T-helper 1 cell treated with Interleukin-12 subunit alpha and Interleukin-12 subunit beta and Interleukin-4 antibody, amounts not matched to agents 30 ng/mL and 1 ng/mL, for 36 hours (primary cell): ENCODE measurements at regions not wholly inside any gene's neighbourhood (a gene's known extent, or its start where the extent isn't known, plus 50 kb on each side); places are given as distances from the start of the nearest gene placed in this dataset.

Source experiments
- intact Hi-C: fragments of 100-400 bp; cut with micrococcal nuclease; formaldehyde crosslinking; loops from one replicate; pipeline ENCODE4 v1.15.1; 2024

DNA sequence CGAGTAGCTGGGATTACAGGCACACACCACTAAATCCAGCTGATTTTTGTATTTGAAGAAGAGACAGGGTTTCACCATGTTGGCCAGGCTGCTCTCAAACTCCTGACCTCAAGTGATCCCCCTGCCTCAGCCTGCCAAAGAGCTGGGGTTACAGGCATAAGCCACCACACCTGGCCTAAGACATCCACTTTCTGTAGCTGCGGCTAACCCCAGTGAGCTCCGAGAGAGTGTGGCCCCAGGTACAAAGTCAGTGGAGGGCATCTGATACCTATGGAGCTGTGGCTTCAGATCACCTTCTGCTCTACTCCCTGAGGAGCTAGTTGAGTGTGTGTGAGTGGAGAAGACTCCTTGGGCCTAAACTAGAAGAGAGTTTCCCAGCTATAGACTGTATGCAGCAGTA, 189.3 kb upstream of the TSC22D2 start:
- intact Hi-C loops, result no loop called here

DNA sequence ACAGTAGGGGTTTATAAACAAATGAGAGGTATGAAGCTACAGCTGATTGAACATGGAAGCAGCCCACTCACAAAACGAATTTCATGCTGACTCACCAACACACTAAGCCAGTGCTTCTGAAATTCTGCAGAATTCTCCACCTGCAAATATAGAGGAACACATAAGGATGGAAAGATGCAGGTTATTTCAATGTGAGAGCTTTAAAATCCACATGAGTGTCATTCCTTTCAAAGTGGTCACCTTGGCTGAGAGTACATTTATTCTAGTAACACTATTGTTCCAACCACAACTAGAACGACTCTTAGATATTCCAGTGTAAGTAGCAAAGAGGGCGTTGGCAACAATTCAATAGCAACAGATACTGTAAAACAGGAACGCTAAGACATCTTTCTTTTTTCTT, 189.9 kb upstream of the TSC22D2 start:
- intact Hi-C loops, result no loop called here

DNA sequence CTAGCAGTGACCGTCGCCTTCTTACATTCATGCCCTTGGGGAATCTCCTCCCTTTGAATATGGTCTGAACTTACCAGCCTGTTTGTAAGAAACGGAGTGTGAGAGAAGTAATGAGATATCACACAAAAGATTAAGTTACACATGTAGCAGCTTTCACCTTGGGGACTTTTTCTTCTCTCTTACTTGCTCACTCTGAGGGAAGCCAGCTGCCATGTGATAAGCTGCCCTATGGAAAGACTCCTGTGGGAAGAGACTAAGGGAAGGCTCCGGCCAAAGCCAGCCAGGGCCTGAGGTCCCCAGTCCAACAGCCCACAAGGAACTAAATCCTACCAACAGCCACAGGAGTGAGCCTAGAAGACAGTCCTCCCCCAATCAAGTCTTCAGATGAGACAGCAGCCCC, 190.4 kb upstream of the TSC22D2 start:
- intact Hi-C loops, result no loop called here

DNA sequence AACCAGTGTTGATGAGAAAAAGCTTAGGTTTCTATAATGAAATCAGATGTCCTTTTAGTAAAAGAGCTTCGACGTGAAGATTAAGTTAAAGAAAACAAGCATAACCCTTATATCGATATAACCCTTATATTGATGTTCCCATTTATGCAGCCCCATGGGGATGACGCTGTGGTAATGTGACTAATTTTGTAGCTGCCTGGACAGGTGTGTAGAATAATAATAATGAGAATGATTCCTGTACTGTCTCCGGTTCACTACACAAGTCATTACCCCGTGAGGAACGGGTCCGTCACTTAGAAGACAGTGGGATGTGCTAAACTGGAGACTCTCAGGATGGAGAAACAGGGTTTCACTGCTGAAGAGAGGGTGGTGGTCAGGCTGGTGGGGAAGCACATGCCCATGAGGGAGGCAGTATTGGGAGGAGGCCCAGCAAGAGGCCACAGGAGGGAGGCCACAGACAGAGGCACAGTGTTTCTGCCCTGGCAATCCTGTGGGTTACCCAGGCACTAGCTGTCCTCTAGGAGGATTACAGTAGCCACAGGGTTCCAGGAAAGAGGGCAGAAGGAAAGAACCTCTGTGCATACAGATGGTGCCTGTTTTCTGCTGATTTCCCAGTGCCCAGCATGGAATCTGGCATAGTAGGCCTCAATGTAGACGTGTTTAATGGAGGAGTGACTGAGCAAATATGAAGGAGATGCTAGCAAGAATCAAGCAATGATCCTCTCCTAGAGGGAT, 191.1 kb upstream of the TSC22D2 start:
- intact Hi-C loops, result no loop called here

DNA sequence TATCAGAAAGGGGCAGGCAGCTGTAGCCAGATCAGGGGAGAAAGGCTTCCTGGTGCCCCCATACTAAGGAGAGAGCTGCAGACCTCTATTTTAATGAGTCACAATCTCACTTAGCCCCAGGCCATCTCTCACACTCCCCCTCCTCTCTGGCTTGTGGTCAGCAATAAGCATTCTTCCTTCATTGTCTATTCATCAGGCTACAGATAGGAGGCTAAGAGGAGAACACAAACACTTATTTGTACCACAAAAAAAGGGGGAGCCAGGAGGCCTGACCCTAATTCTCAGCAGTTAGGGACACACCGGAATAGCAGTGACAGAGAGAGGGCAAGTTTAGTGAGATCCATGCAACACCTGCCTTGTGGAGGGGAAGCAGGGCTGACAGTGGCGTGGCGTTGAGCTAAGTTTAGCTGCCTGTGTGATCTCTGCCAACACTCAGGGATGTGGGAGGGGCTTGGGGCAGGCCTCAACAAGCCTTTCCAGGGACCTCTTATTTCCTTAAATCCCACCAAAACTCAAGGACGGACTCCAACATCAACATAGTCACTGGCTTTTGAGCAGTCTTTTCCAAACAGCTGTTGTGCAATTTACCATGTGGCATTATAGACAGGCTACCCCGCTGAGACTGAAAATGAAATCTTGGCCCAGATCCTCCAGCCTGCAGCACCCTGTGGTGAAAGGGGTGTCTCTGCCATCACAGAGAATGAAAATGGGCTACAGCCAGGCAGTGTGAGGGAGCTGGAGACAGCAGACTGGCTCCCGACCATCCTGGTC, 191.9 kb upstream of the TSC22D2 start:
- intact Hi-C loops, result no loop called here

DNA sequence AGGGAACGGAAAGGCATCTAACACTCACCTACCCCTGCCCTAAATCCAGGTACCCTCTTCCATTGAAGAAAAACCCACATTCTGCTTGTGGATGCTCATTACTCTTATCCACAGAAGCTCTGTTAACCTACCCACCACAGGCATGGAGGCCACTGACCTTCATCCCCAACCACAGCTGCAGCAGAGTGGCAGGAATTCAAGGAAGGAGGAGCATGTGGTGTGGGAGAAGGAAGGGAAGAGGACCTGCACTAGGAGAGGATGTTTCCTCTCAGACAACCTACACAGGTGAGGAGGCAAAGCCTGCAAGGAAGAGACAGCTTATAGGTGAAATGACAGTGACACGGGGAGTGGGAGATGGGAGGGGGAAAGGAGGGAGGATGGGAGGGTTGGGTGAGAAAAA, 192.5 kb upstream of the TSC22D2 start:
- intact Hi-C loops, result no loop called here

DNA sequence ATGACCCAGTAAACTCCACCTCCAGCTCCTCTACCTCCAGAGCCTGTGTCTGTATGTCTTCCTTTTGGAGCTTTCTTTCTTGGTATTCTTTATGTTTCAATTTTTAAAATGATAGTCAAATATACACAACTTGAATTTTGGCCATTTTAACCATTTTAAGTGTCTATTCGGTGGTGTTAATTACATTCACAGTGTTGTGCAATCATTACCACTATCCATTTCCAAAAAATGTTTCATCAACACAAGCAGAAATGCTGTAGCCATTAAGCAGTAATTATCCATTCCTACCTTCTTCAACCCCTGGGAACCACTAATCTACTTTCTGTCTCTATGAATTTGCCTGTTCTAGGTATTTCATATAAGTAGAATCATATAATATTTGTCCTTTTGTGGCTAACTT, 194.5 kb upstream of the TSC22D2 start:
- intact Hi-C loops, result no loop called here

DNA sequence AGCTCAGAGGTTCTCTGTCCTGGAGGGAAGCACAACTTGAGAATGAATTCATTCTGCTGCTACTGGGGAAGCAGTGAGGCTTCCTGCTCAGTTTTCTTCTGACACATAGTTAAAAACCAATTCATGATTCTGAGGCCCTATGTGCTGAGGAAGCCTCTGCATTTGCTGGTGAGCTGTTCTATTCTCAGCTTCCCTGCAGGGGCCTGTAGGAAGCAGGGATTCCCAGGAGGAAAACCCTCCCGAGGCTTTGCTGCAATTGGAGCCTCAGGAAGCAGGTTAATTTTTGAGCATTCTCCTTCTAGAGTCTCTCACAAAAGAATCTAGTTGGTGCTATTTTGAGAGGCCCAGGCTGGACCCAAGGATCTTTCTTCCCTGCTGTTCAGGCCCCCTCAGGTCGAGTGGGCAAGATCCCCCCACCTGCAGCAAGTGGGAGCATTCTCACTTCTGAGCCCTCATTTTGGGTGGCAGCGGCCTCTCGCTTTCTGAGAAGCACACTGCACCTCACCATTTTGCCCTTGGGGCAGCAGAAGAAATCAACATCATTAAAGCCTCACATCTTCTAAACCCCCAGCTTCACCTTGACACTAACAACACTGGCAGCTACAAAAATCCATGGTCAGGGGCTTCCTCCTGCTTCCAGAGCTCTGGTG, 197.5 kb upstream of the TSC22D2 start:
- intact Hi-C loops, result no loop called here

DNA sequence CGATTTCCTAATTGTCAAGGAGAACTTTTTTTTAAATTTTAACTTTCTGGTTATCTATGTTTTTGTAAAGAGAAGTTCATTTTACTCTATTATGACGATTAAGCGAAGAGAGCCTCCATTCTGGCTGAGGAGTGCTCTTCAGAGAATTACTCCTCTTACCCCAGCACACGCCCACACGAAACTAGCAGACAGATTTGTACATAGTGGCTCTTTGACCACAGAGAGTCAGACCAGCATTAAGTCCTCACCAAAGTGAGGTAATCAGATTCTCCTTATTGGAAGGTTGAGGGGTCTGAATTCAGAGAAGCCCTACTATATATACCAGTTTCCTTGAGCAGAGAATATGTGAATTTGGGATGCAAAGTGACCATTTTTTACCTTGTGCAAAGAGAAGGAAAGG, 204.8 kb upstream of the TSC22D2 start:
- intact Hi-C loops, result no loop called here

DNA sequence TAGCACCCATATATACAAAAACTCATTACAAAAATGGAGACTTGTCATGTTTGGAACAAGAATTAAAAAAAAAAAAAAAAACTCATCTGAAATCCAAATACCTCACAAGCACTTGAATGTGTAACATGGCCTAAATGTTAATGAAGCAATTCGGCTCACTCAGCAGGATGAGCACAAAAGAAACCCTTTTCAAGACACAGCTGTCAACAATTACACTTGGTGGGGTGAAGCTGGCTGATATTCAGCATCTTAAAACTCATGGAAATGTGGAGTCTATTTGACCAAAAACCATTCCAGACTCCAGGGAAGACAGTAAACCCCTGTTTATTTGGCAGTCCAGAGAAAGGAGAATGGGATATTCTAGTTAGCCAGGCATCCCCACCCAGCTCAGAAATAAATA, 205.4 kb upstream of the TSC22D2 start:
- intact Hi-C loops, result no loop called here

DNA sequence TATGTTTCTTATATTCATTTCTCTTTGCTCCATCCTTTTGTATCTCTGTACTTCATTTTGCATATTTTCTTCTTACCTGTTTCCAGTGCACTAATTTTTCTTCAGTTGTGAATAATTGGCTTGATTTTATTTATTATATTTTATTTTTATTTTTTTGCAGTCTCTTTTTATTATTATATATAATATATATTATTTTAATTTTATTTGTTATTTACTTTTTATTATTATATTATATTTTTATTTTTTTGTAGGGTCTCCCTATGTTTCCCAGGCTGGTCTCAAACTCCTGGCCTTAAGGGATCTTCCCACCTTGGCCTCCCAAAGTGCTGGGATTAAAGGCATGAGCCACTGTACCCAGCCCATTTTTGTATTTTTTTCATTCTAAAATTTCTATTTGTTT, 213.1 kb upstream of the TSC22D2 start:
- intact Hi-C loops, result no loop called here

DNA sequence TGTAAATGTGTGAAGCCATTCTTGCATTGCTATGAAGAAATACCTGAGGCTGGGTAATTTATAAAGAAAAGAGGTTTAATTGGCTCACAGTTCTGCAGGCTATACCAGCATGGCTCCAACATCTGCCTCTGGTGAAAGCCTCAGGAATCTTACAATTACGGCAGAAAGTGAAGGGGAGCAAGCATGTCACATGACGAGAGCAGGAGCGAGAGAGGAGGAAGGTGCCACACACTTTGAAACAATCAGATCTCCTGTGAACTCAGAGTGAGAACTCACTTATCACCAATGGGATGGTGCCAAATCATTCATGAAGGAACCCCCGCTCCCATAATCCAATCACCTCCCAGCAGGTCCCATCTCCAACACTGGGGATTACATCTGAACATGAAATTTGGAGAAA, 213.6 kb upstream of the TSC22D2 start:
- intact Hi-C loops, result no loop called here

DNA sequence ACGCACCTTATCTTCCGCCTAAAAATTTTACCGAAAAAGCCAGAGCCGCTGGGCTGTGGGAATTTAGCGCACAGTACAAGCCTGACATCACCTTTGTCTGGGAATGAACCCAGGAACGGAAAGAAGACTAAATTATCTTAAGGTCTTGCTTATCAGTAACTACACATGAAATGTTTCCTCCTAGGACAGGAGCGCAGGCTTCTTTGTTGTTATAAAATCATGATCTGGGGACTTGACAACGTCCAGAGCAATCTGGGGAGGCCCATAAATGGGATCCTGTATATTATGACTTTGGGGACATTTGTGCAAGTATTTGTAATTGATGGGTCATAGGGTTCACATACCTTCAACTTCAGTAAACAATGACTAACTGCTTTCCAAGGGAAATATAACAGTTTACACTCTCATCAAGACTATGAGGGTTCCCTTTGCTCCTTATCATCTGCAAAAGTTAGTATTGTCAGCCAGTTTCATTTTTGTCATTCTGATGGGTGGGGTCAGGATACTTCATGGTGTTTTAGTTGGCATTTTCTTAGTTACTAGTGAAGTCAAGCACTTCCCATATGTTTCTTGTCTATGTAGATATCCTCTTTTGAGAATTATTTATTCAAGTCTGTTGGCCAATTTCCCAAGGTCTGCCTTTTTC, 213.9 kb upstream of the PFN2 start:
- intact Hi-C loops, result loop anchor here (1.0 to 5.0 kb wide), 4 partner anchors 217 to 417 kb away; partner anchors contain the start of gene RNF13

DNA sequence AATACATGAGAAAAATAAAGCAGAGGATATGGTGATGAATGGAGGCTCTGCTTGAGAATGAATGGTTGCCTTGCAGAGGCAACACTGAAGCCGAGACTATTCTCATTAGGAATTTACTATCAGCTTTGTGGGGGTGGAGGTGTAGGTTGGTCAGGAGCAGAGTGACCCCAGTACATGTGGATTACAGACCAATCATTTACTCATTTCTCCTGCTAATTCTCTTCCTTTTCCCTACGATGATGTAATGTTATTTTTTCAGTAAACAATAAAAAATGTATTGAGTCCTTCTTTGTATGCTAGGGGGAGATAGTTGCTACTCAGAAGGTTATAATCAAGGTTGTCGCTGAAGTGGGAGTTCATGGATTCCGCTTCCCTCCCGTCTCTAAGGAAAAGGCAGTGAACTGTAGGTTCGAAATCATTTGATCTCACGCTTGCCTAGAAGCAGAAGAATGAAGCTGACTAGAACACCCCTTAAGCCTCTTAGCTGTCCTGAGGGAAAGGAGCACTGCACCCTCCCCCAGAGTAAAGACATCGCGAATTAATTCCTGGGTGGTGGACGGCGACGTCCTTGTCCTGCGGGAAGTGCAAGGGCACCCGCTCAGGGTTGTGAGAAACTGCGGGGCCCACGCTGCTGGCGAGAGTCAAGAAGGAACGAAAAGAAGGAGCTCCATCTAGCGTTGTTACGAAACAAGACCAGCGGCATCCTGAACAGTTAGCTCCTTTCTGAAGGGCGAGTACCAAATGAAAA, 213.2 kb upstream of the PFN2 start:
- intact Hi-C loops, result loop anchor here (1.0 to 5.0 kb wide), 4 partner anchors 217 to 417 kb away; partner anchors contain the start of gene RNF13

DNA sequence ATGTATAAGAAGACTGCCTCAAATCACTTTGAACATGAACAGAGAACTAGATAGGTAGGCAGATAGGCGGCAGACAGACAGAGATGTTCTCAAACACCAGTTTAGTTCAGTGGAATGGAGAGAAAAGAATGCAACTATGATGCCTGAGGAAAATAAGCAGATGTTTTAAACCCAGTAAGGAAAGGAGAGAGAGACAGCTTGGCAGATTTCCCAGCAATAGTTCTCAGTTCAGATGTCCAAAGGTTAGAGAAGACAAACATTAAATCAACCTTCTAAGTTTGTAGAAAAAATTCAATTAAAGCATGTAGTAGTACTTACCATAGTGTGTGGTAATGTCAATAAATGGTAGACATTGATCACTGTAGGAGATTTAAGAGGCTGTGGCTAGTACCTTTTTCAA, 209.6 kb upstream of the PFN2 start:
- intact Hi-C loops, result loop anchor here (5.0 kb wide), 2 partner anchors 368 to 413 kb away; partner anchors contain the start of gene RNF13

DNA sequence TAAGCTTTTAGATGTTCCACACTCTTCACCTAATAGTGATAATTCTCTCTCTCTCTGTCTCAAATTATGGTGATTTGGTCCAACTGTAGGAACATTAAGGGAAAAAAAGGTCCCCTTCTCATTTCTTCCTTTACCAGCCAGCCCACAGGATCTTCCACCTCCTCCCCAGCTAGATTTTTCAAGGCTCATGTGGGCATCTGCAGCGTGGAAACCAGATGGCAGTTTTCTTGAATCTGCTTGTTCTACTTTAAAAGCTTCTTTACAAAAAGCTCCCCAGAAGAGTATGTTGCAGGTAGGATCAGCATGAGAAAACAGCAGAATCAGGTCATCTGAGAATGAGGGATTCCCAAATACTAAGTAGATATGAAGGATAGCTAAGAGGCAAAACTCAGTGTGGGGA, 208.6 kb upstream of the PFN2 start:
- intact Hi-C loops, result no loop called here

DNA sequence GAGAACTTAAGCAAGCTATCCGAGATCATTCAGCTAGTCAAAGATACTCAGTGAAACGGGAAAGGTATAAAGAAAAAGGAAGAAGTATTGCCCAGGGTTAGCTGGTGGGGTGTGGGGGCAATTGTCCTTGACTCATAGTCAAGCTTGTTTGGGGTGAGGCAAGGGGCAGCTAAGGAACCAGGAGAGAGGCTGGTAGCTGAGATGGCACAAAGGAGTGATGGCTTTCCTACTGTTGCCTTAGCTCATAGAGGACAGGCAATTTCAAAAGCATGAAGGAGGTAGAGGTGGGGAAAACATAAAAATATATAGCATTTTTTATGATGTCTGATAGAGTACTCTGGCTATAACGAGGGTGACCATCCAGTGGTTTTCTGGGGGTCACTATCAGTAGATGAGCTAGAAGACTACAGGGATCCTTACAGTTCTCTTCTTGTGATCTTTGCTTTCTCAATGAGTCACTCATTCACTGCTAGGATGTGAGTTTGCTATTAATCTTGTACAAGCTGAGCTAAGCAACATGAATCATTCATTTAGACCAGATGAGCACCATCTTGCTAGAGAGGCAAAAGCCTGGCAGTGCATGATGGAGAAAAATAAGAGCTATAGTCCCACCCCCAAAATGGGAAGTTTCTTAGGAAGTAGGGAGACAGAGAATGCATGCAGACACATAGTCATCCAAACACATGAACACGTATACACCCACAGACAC, 207.1 kb upstream of the PFN2 start:
- intact Hi-C loops, result no loop called here

DNA sequence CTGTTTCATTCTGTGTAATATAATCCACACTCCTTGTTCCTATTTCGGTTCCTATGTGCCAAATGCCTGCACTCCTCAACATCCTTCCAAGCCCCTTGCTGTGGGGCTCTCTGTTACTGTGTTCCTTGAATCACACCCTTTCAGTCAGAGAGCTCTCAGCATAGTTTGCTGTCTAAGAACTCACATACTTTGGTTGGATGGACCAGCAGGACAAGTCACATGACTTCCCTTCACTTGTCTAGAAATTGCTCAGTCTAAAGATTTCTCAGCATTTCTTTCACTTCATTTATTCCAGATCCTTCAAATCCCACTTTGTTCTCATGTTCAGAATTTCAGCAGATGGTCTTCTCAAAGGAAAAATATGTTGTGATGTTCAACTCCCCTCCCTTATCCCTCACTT, 203.5 kb upstream of the PFN2 start:
- intact Hi-C loops, result no loop called here

DNA sequence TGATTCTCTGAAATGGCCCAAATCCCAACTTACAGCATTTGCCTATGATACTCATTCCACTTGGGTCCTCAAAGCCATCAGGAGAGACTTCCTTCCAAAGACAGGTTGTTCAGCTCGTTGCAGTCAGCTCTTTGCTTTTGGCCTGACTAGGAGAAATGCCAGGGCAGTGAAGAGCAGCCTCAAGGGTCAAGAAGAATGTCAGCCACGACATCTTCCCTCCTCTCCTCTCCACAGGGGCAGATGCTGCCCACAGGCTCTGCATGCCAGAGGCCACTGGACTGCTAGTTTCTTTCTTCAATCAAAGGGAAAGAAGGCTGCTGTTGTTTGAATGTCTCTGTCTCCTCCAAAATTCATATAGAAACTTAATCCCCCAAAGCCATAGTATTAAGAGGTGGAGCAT, 201.7 kb upstream of the PFN2 start:
- intact Hi-C loops, result no loop called here

DNA sequence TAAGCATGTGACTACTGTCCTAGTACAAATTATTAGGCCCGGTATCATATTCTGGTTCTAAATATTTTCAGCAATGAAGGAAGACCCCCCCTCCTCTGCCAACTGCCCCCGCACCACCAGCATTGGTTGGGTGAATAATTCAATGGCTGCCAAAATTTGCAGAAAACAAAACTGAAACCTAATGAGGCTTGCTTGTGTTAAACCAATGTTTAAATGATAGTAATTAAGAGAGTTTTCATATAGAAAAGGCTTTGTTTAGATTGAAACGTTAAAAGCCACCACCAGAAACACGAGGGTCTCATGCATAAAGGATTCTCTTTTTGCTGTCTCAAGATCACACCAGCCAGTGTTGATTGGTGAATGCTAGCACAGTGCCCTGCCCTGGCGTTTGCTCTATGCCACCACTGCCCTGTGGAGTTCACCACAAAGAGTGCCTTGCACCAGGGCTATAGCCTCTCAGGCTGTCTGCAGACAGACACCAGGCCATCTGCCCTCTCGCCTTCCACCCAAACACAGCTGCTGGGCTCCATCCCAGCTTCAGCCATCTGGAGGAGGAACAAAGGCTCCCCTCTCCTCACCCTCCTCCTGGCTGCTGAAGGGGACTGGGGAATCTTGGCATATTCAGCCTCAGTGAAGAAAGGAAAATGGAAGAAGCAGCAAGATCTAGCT, 200.3 kb upstream of the PFN2 start:
- intact Hi-C loops, result no loop called here
